DOHH2 (cell line): ENCODE measurements at regions not wholly inside any gene's neighbourhood (a gene's known extent, or its start where the extent isn't known, plus 50 kb on each side); places are given as distances from the start of the nearest gene placed in this dataset.

ENCODE experiments used
- H3F3A ChIP-seq: fragments of 200-600 bp; sonication (generic), shearing (Covaris generic); 2 replicates; pipeline ENCODE4 v1.6.0; 2016; ENCODE audit warnings: antibody characterized with exemption, mild to moderate bottlenecking; ENCODE audit not compliant: control insufficient read depth, insufficient read depth
- H3K27ac ChIP-seq: fragments of 200-600 bp; sonication (generic); 2 replicates; pipeline ENCODE4 v1.5.1; 2014; ENCODE audit warnings: low read depth, mild to moderate bottlenecking, low read length, moderate library complexity
- H3K27me3 ChIP-seq: fragments of 200-600 bp; sonication (generic); 2 replicates; pipeline ENCODE4 v1.6.1; 2014; ENCODE audit warnings: mild to moderate bottlenecking, low read length, mixed read lengths; ENCODE audit not compliant: control insufficient read depth
- H3K36me3 ChIP-seq: fragments of 200-600 bp; sonication (generic); 2 replicates; pipeline ENCODE4 v1.6.1; 2014; ENCODE audit warnings: mild to moderate bottlenecking, low read length, moderate library complexity, mixed read lengths; ENCODE audit not compliant: control insufficient read depth
- H3K4me1 ChIP-seq: fragments of 200-600 bp; sonication (generic); 2 replicates; pipeline ENCODE4 v1.6.1; 2014; ENCODE audit warnings: mild to moderate bottlenecking, low read length, mixed read lengths; ENCODE audit not compliant: control insufficient read depth
- H3K4me2 ChIP-seq: fragments of 200-600 bp; sonication (generic); 2 replicates; pipeline ENCODE4 v1.6.0; 2014; ENCODE audit warnings: mild to moderate bottlenecking, low read length, moderate library complexity
- H3K4me3 ChIP-seq: fragments of 200-600 bp; sonication (generic); 2 replicates; pipeline ENCODE4 v1.5.1; 2014; ENCODE audit warnings: mild to moderate bottlenecking, low read length, mixed read lengths
- H3K79me2 ChIP-seq: fragments of 200-600 bp; sonication (generic); 2 replicates; pipeline ENCODE4 v1.6.1; 2014; ENCODE audit warnings: mild to moderate bottlenecking, low read length, mixed read lengths; ENCODE audit not compliant: control insufficient read depth
- H3K9me2 ChIP-seq: fragments of 200-600 bp; sonication (generic); replicated peaks from 2 replicates; pipeline ENCODE4 v1.6.1; 2014; ENCODE audit warnings: mild to moderate bottlenecking, low read length, mixed read lengths; ENCODE audit not compliant: control insufficient read depth
- H3K9me3 ChIP-seq: fragments of 200-600 bp; sonication (generic); 2 replicates; pipeline ENCODE4 v1.6.1; 2014; ENCODE audit warnings: antibody characterized with exemption, low read length, mixed read lengths; ENCODE audit not compliant: control insufficient read depth, insufficient read depth
- H4K20me1 ChIP-seq: fragments of 200-600 bp; sonication (generic); 2 replicates; pipeline ENCODE4 v1.6.0; 2014; ENCODE audit warnings: low read depth, mild to moderate bottlenecking, antibody characterized with exemption, low read length, moderate library complexity; ENCODE audit not compliant: control insufficient read depth, insufficient read depth
- CTCF ChIP-seq: fragments of 200-600 bp; sonication (generic); IDR thresholded peaks from one replicate; pipeline ENCODE4 v1.5.1; 2014; ENCODE audit warnings: antibody characterized with exemption, mild to moderate bottlenecking, low read depth, low read length; ENCODE audit not compliant: poor library complexity, severe bottlenecking
- EZH2phosphoT487 ChIP-seq: fragments of 200-600 bp; sonication (generic); IDR thresholded peaks from 2 replicates; pipeline ENCODE4 v1.6.1; 2017; ENCODE audit warnings: borderline replicate concordance, mild to moderate bottlenecking, antibody characterized with exemption, low read length, moderate library complexity, mixed read lengths

DNA sequence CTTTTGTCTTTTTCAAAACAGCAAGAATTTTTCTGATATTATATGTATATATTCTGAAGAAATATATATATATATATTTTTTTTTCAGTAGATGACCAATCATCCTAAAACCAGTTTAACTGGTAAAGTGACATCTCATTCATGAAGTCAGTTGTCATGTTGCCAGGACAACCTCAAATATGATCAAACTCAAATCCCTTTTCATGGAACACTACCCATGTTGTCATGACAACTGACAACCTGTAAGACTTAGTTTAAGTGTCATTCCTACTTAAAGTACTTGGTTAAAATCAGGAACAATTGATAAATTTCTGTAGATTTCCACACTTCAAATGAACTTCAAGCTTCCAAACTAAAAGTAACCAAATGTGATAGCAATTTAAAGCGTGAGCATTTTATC is 101.8 kb upstream of the ERBB4 start:
- Histone ChIP-seq H3K27me3 (no peaks in the 10 kb centered on the region), H3K79me2 (no peaks in the 10 kb centered on the region), H3K4me3 (no peak overlapping the region), H3K4me1 (no peaks in the 10 kb centered on the region), H3F3A (no peaks in the 10 kb centered on the region), H3K9me2 (no peaks in the 10 kb centered on the region), H3K9me3 (no peaks in the 10 kb centered on the region), H3K4me2 (no peak overlapping the region), H3K36me3 (no peaks in the 10 kb centered on the region), H4K20me1 (no peaks in the 10 kb centered on the region), H3K27ac (no peak overlapping the region)
- TF ChIP-seq EZH2phosphoT487 (no peak), CTCF (no peak)

GRCh38 chr2:212638694-212639093 is 100.1 kb upstream of the ERBB4 start:
- TF ChIP-seq CTCF (no peak), EZH2phosphoT487 (no peak)
- no peaks in the 10 kb centered on the region for H4K20me1 ChIP-seq

DNA sequence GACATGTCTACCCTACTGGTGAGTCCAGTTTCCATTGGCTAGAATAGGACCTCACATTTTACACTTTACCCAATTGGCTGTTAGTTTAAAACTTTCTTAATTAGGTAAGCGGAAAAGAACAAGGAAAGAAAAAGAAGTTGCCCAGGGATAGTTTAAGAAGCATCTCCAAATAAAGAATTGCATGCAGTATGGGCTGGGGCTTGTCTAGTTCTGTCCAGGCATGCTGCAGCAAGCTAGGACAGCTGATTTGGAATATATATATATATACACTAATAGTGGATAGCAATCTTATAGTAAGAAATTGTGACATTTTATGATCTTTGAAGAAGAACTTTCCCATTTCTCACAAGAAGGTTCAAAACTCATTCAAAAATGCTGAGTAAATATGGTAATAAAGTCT is 90.0 kb upstream of the ERBB4 start:
- H3K9me2 ChIP-seq: no peaks in the 10 kb centered on the region
- no peak overlapping the region for H3K4me2 ChIP-seq
- no peaks in the 10 kb centered on the region for H3K9me3 ChIP-seq
- H3K27me3 ChIP-seq: no peaks in the 10 kb centered on the region
- H3K27ac ChIP-seq: no peak overlapping the region
- no peaks in the 10 kb centered on the region for H3K4me1 ChIP-seq
- H3F3A ChIP-seq: no peaks in the 10 kb centered on the region
- H3K36me3 ChIP-seq: no peaks in the 10 kb centered on the region
- no peak for TF ChIP-seq CTCF
- TF ChIP-seq EZH2phosphoT487: no peak
- H4K20me1 ChIP-seq: no peaks in the 10 kb centered on the region
- H3K79me2 ChIP-seq: no peaks in the 10 kb centered on the region
- H3K4me3 ChIP-seq: no peak overlapping the region

More at GRCh38 chr2:212638694-212639093, 100.1 kb upstream of the ERBB4 start:
- no peaks in the 10 kb centered on the region for H3F3A ChIP-seq
- no peak overlapping the region for H3K4me2 ChIP-seq
- no peaks in the 10 kb centered on the region for H3K27me3 ChIP-seq
- no peak overlapping the region for H3K27ac ChIP-seq
- H3K4me3 ChIP-seq: no peak overlapping the region
- no peaks in the 10 kb centered on the region for H3K9me2 ChIP-seq
- H3K79me2 ChIP-seq: no peaks in the 10 kb centered on the region
- no peaks in the 10 kb centered on the region for H3K36me3 ChIP-seq
- H3K9me3 ChIP-seq: no peaks in the 10 kb centered on the region
- H3K4me1 ChIP-seq: no peaks in the 10 kb centered on the region

- H3K4me3 ChIP-seq: no peak overlapping the region
- no peaks in the 10 kb centered on the region for H3K27me3 ChIP-seq
- no peaks in the 10 kb centered on the region for H4K20me1 ChIP-seq
- H3K36me3 ChIP-seq: no peaks in the 10 kb centered on the region
- no peak overlapping the region for H3K4me2 ChIP-seq
- no peak overlapping the region for H3K27ac ChIP-seq
- TF ChIP-seq EZH2phosphoT487: no peak
- TF ChIP-seq CTCF: no peak
- H3K4me1 ChIP-seq: no peaks in the 10 kb centered on the region
- H3F3A ChIP-seq: no peaks in the 10 kb centered on the region
- no peaks in the 10 kb centered on the region for H3K79me2 ChIP-seq
- no peaks in the 10 kb centered on the region for H3K9me2 ChIP-seq
- no peaks in the 10 kb centered on the region for H3K9me3 ChIP-seq
Measured at GRCh38 chr2:212626371-212626918, 87.8 kb upstream of the ERBB4 start.
